ENCODE measurements at regions not wholly inside any gene's neighbourhood (a gene's known extent, or its start where the extent isn't known, plus 50 kb on each side); places are given as distances from the start of the nearest gene placed in this dataset.

- ATAC-seq (ENCODE audit: low read depth) (no peak), DNase-seq (no peak)
- no peaks in the 10 kb centered on the region for H3K36me3 ChIP-seq (ENCODE audit: control insufficient read depth, insufficient read depth, low read length)
- no peak overlapping the region for H2BK20ac ChIP-seq (ENCODE audit: low read depth, low read length)
- no peak overlapping the region for H4K91ac ChIP-seq (ENCODE audit: insufficient read depth, low read depth, low read length)
- peaks cover 30% of the 10 kb centered on the region for H3K27me3 ChIP-seq (ENCODE audit: control insufficient read depth, insufficient read depth, low read length)
- no peak overlapping the region for H3K4me2 ChIP-seq (ENCODE audit: low read depth, low read length)
- no peak overlapping the region for H2BK120ac ChIP-seq (ENCODE audit: low read depth, low read length)
- dilution Hi-C loops (cut with HindIII; ENCODE audit: low sequenced_read_pairs, unreplicated experiment) = no loop called here
- no peaks in the 10 kb centered on the region; the same call in 1 of the 2 replicates for H4K20me1 ChIP-seq (ENCODE audit: insufficient read depth, low read length)
- H3K14ac ChIP-seq (replicated peaks; ENCODE audit: low read depth, low read length) = no peak overlapping the region
- no peaks in the 10 kb centered on the region for H3K9me1 ChIP-seq (ENCODE audit: insufficient read depth, low read length)
- H3K79me1 ChIP-seq (ENCODE audit: low read depth in 1 of 2, low read length in 2 of 2) = no peaks in the 10 kb centered on the region
- H3K23ac ChIP-seq (ENCODE audit: low read depth, low read length) = no peak overlapping the region
- no peaks in the 10 kb centered on the region for H3K4me1 ChIP-seq (ENCODE audit: control insufficient read depth, insufficient read depth, low read length)
- intact Hi-C loops (cut with micrococcal nuclease) = no loop called here
- POLR2A ChIA-PET (ENCODE audit: unreplicated experiment) = no interaction called here
- no peak overlapping the region for H3K27ac ChIP-seq (ENCODE audit: insufficient read depth, low read length)
- H3K56ac ChIP-seq (ENCODE audit: extremely low read depth, insufficient read depth, low read length) = no peak overlapping the region
- no TSS peak for BruUV-seq (replicated peaks)
- no peak overlapping the region for H2BK15ac ChIP-seq (ENCODE audit: low read depth, low read length)
- no peak overlapping the region for H2BK5ac ChIP-seq (ENCODE audit: low read depth, low read length, poor library complexity, severe bottlenecking)
- in situ Hi-C loops (cut with MboI; ENCODE audit: low sequenced_read_pairs) = no loop called here
- H3K4ac ChIP-seq (ENCODE audit: low read depth, low read length) = no peak overlapping the region
- CTCF ChIA-PET = no interaction called here
- no peak overlapping the region for H2AK5ac ChIP-seq (ENCODE audit: low read depth, low read length)
- 72% methylated on average over 3 of the region's 14 CpGs; no CpG with 5 or more reads in 1 of the 2 experiments for WGBS, 2 experiments (ENCODE audit: extremely low coverage in 2 of 2, insufficient read length in 1 of 2)
- TF ChIP-seq MXI1 (IDR thresholded peaks at IDR 0.05; ENCODE audit: borderline replicate concordance, low read depth, low read length) (no peak), POLR2A (IDR thresholded peaks at IDR 0.05; ENCODE audit: low read depth, low read length) (no peak), NFE2L2 (IDR thresholded peaks at IDR 0.05; ENCODE audit: low read depth, low read length) (no peak), MAZ (IDR thresholded peaks at IDR 0.05; ENCODE audit: borderline replicate concordance, low read depth, low read length) (no peak), SMC3 (IDR thresholded peaks at IDR 0.05; ENCODE audit: low read depth, low read length) (no peak), RCOR1 (IDR thresholded peaks at IDR 0.05; ENCODE audit: insufficient replicate concordance, low read length) (no peak), MAFK (IDR thresholded peaks at IDR 0.05; ENCODE audit: low read depth, low read length) (no peak), CTCF (conservative IDR thresholded peaks at IDR 0.05; ENCODE audit: low read depth, low read length) (no peak), RAD21 (IDR thresholded peaks at IDR 0.05; ENCODE audit: low read length) (no peak), CHD1 (IDR thresholded peaks at IDR 0.05; ENCODE audit: low read depth, low read length) (no peak), USF2 (IDR thresholded peaks at IDR 0.05; ENCODE audit: low read depth, low read length) (no peak), ELK1 (IDR thresholded peaks at IDR 0.05; ENCODE audit: borderline replicate concordance, low read depth, low read length) (no peak), FOS (IDR thresholded peaks at IDR 0.05; ENCODE audit: low read depth, low read length) (no peak), CEBPB (IDR thresholded peaks at IDR 0.05; ENCODE audit: low read depth, low read length) (no peak), BHLHE40 (IDR thresholded peaks at IDR 0.05; ENCODE audit: low read depth, low read length) (no peak), RFX5 (IDR thresholded peaks at IDR 0.05; ENCODE audit: low read depth, low read length) (no peak)
- no peak overlapping the region for H4K5ac ChIP-seq (ENCODE audit: low read depth, low read length)
- no peak overlapping the region for H3K9ac ChIP-seq (ENCODE audit: low read depth, low read length)
- H4K8ac ChIP-seq (ENCODE audit: low read depth in 2 of 2, low read length in 2 of 2) = no peak overlapping the region
- H3K18ac ChIP-seq (ENCODE audit: low read depth, low read length) = no peak overlapping the region
- no peaks in the 10 kb centered on the region for H3K9me3 ChIP-seq (ENCODE audit: control insufficient read depth, insufficient read depth, low read length)
- no peak overlapping the region for H2AFZ ChIP-seq (replicated peaks; ENCODE audit: low read length, poor library complexity)
- no peak overlapping the region for H2AK9ac ChIP-seq (replicated peaks; ENCODE audit: low read depth, low read length, poor library complexity)
- no peak overlapping the region for H3K4me3 ChIP-seq (ENCODE audit: insufficient read depth, low read depth, low read length)
These were observed 51.0 kb upstream of the SORCS2 start for GRCh38 chr4:7141151-7141834.

Measured in IMR-90 (cell line).